GM21423 (cell line): ENCODE measurements at regions not wholly inside any gene's neighbourhood (a gene's known extent, or its start where the extent isn't known, plus 50 kb on each side); places are given as distances from the start of the nearest gene placed in this dataset.
A peak's percentile ranks its signal among the peaks of the same experiment; 100 is the strongest.

ENCODE experiments used
- ATAC-seq: cut with Tn5 transposase; IDR thresholded peaks from one replicate; pipeline ENCODE4 v1.9.1; 2021; ENCODE audit warnings: mild to moderate bottlenecking, moderate library complexity; ENCODE audit not compliant: unreplicated experiment

DNA sequence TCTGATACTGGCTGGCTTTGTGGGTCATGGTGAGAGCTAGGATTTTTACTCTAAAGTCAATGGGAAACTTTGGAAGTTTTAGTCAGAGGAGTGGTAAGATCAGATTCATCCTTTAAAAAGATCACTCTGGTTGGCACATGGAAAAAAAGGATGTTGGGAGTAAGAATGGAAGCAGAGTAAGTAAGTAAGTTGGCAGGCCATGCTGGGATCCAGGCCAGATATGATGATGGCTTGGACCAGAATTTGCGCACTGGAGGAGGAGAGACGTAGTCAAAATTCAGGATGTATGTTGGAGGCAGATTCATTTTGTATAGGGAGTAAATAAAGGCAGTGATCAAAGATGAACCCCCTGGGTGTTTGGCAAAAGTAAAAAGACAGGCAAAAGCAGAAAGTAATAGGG, 283.3 kb upstream of the THSD7B start:
- no peak for ATAC-seq

DNA sequence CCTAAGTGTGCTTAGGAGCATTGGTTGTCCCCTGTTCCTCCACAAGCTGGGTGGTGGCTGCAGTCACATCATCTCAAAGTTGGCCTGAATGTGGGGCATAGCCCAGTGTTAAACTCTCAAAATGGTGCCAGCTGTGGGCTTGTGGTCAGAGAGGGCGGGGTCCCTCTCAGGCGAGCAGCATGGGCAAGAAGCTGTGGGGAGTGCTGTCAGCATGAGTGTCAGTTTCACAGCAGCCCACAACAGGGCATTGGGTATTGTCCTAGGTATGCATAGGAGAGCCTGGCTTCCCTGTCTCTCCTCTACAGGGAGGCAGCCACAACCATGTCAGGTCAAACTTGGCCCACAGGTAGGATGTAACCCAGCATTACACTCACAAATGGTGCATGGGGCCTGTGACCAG, 285.6 kb upstream of the THSD7B start:
- no peak for ATAC-seq

DNA sequence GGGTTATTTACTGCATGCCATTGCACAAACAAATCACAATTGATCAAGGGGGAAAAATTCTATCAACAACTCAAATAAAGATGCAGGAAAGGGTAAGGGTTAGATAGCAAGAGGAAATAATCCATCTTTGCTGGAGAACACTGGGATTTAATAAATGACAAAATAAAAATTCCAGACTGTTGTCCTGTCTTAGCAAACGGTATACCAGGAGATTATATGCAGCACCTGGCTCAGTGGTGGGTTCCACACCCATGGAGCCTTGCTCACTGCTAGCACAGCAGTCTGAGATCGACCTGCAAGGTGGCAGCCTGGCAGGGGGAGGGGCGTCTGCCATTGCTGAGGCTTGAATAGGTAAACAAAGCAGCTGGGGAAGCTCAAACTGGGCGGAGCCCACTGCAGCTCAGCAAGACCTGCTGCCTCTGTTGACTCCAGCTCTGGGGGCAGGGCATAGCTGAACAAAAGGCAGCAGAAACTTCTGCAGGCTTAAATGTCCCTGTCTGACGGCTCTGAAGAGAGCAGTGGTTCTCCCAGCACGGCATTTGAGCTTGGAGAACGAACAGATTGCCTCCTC, 296.5 kb upstream of the THSD7B start:
- ATAC-seq, result no peak

DNA sequence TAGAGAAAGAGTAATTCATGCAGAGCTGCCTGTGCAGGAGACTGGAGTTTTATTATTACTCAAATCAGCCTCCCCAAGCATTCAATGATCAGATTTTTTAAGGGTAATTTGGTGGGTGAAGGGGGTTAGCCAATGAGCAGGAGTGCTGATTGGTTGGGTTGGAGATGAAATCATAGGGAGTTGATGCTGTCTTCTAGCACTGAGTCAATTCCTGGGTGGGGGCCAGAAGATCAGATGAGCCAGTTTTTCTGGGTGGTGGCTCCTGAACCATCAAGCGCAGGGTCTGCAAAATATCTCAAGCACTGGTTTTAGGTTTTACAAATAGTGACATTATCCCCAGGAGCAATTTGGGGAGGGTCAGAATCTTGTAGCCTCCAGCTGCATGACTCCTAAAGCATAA, 312.8 kb upstream of the THSD7B start:
- no peak for ATAC-seq

DNA sequence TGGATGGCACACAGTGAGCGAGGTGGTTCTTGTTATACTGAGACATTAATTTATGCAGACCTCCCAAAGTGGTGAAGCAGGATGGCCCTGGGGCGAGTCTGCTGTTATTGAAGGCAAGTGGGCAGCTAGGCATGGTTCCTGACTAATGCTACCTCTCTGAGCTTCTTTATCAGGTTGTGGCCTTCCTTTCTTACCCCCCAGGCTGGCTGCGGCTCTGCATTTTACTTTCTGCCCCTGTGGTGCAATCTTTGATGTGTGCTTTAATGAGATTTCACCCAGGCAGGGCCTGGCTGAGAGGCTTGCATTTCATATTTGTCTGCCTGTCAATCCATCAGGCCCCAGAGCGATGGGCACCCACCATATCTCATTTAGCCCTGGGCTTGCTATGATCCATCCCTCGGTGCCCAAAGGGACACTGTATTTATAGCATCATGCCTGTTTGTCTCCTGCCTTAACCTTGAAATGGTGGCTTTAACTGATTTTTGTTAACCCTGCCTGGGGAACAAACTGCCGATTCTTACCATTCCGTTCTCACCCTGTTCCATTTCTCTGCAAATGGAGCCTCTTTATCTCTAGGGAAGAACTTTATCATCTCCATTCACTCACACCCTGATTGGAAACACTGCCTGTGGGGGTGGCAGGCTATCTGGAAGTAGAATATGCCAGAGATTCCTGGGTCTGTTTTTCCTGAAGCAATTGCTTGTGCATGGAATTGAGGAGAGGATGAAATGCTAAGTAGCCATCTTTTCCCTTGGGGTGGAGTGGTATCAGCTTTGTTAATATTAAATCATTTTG, 316.2 kb upstream of the THSD7B start:
- ATAC-seq, result no peak

DNA sequence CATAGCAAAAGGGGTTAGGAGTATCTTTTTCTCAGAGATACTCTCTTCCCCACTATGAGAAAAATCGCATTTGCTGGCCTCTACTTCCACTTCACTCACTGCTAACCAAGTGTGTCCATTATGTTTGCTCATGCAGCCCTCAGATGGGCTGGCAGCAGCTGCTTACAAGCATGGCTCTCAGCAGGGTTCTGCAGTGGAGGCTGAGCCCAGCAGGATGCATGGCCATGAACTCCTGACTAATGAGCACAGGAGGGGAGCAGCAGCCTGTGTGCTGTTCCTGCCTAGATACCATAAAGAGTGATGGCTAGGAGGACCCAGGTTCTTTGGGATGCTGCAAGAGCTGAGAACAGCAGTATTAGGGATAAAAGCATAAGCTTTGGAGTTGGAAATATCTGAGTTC, 316.9 kb upstream of the THSD7B start:
- no peak for ATAC-seq

DNA sequence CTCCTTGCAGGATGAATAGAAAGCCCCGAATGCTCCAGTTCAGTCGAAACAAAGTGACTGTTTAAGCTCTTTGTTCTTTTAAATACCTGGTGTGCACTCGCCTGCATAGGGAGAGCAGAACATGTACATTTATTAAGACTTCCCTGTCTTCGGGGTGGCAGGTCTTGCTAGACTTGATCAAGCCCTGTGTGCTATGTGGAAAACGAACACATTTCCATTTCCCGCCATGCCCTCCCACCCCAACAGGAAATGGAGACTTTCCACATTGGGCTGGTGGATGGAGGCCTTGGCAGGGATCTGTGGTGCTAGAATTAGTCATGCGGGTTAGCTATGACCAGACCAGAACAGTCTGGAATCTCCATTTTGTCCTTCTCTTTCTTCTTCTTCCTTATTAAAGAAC, 321.0 kb upstream of the THSD7B start:
- no peak for ATAC-seq

DNA sequence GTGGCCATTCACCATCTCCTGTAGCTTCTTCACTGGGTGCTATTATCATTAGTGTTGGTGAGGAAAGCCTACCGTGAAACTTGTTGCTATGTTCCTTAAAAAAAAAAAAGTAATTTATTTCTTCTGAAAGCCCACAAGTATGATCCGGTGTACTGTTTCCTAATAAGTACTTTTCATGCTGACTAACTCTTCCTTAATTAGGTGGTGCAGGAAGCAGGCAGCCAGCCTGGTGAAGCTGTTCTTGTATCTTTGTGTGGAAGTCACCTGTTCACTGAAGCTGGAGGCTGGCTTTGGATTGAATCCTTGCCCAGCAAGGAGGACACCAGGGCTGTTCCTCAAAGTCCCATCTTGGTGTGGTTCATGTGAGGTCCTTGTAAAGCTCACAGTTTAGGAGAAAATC, 321.7 kb upstream of the THSD7B start:
- ATAC-seq, result no peak

DNA sequence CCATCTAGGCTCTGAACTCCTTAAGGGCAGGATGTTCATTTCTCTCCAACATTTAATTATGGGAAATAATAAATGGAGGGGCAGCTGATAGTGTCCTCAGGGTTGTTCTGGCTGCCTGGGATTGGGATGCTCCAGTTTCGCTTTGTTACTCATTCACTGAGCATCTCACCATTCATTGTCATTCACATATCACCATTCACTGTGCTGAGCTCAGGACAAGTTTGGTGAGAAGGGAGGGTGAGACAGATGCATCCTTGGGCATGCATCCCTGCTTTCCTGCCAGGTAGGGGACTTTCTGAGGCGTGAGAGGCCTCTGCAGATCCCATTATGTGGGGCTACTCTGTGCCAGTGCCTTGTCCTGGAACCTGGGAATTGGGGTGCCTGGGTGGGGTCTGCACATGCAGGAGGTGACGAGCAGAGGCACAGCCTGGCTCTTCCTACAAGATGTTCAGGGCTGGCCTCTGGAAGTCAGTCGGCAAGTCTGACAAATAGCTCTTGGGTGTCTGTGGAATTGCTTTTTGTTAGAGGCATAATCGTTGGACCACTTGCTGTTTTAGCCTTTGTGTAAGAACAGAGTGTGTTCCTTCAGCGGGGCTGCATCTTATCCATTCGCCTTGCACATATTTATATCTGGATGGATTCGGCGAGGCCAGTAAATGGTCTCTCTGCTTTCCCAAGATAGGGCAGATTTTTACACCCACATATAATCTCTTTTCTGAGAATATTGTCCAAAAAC, 323.2 kb upstream of the THSD7B start:
- ATAC-seq, result no peak

DNA sequence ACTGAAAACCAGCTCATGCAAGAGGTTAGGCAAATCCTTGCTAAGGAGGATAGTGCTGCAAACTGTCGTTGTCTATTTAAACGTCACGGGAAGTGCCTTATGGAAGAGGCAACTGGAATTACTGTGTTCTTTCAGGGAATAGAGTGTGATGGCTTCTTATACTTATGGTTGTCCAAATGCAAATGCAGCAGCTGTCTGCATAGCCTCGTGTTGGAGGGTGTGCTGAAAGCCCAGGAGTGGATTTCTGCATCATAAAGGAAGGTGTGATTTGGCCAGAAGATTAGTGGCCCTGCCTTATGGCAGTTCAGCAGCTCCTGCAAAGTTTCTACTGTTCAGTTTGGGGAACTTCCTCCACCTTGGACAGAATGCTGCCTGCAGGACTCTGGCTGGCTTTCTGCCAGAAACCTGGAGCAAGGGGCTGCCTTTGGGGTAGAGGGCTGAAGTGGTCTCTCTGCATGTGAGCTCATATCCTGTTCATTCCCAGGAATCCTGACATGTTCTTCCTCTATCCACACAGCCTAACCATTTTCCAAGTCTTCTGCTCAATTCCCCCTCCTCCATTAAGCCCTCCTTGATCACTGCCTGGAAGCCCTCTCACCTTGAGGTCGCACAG, 321.2 kb upstream of the CXCR4 start:
- ATAC-seq, result no peak

DNA sequence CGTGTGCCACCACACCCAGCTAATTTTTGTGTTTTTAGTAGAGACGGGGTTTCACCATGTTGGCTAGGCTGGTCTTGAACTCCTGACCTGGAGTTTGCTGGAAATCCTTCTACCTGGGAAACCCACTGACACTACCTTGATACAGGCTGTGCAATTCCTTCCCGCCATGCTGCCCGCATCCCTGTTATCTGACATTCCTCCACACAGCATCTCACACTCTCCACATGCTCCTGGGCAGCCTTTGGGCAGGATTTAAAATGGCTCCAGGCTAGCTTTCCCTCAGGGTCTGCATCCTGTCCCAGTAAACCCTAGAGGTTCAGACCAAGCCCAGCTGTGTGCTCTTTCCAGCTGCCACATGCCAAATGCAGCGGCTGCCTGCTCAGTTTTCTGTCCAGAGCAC, 319.5 kb upstream of the CXCR4 start:
- ATAC-seq, result no peak

DNA sequence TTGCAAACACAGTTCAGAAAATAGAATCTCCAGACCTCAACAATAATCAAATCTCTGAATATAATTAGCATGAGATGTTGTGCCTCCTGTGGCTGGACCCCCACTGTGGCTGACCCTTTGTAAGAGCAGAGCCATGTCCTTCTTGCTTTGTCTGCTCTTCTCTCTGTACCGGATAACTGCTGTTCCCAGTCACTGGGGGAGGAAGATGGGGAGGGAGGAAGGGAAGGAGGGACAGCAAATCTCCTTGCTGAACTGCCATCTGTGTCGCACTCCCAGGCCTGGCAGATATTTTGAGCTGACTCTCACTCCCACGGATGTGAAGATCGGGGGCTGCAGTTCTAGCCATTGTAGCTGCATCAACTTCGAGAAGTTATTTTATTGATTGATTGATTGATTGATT, 319.0 kb upstream of the CXCR4 start:
- ATAC-seq, result no peak

DNA sequence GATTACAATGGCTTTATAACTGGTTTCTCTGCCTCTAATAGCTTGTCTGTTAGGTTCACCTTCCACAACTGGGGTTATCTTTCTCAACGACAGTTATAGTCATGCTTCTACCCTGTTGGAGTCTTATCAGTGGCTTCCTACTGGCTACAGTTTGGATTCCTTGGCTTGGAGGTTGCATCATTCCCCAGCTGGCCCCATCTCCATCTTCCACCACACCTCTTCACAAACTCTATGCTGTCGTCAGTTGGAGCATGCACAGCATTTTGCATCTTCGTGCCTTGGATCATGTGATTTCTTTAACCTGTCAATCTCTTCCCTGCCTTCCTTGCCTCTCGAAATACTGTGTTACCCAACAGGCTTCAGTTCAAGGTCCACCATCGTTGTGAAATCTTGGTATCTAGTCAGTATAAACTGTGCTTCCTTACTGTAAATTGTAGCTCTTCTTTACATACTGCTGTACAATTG, 316.3 kb upstream of the CXCR4 start:
- no peak for ATAC-seq

DNA sequence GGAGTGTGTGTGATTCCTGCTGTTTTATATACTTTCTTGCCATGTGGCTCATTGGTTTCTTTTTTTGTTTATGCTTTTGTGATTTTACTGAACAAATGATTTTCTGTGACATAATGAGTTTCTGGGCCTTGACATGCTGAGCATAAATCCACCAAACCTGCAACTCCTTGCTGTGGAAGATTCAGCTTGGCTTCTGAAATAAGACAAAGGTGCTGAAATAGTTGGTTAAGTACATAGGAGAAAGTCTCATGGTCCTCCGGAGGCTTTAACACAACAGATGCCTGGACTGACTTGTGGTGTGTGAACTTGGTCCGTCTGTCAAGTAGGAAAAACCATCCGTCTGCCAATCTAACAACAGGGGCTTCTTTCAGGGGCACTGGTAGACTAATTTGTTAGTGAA, 315.3 kb upstream of the CXCR4 start:
- ATAC-seq, result no peak

DNA sequence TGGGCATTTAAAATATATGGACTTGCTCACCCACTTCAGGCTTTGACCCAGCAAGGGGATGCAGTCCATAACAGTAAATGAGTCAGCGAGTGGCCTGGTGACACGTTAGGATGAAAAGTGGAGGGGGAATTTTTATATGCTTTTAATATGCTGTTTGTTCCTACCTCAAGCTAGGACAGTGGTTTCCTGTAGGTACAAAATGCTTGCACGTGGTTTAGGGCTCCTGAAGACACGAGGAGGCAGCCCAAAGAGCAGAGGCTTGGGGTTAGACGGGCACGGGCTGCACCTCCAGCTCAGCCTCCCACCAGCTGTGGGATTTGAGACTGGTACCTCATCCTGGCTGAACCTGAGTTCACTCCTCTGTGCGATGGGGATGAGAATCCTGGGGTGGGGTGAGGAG, 306.2 kb upstream of the CXCR4 start:
- ATAC-seq, result no peak

DNA sequence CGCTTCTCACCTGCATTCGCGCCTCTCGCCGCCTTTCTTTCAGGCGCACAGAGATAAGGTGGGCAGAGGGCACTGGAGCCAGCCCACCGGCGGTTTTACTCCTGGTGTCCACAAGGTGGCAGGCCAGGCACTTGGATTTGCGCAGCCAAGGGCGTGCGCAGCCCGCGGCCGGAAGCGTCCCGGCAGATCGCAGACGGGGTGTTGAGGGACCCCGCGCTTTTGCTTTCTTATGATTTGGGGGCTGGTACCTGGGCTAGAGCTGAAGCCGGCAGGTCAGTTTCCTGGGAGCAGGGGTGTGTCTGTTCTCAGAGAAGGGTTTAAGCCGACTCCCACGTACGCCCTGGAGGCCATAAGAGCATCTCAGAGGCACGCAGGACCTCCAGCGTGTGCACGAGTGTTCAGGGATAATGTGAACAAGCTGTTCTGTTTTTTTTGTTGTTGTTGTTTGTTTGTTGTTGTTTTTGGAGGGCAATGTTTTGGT, 305.6 kb upstream of the CXCR4 start:
- peak; percentile 99 for ATAC-seq

DNA sequence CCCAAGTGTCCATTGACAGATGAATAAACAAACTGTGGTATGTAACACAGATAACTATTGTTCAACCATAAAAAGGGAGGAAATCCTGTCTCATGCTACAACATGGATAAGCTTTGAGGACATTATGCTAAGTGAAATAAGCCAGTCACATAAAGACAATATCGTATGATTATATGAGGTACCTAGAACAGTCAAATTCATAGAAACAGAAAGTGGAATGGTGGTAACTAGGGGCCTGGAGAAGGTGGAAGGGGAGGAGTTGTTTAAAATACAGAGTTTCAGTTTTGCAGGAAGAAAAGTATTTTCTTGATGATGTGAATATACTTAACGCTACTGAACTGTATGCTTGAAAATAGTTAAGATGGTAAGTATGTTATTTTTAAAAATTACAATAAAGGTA, 304.6 kb upstream of the CXCR4 start:
- ATAC-seq, result no peak

DNA sequence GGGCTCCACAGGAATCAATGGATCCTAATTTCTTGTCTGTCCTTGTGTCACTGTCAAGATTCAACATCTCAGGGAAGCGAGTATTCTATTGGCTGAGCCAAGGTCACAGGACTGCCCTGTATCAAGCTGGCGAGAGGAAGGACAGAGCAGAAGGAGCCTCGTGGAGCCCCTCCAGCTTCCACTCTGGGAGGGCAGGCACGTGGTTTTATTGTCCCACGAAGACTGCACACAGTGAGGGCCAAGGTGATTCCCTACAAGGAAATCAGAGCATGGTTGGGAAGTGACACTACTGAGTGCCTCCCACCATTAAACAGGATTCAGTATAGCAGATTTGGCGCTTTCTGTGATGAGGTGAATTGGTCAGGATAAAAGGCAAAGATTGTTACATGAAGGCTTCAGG, 302.4 kb upstream of the CXCR4 start:
- ATAC-seq, result no peak

DNA sequence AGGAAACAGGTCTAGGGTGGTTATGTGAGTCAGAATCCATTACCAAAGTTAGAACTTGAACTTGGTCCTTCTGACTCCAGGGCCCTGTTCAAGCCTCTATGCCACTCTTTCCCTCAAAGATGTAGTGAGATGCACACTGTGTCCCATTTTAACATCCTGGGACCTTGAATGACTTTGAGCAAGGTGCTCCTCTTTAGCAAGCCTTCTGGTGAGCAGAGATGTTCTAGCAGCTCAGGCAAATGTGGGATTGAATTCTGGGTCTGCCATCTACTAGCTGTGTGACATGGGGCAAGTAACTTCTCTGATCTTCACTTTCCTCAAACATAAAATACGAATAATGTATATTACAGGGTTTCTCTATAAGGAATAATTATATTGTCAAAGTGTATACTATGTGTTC, 294.0 kb upstream of the CXCR4 start:
- no peak for ATAC-seq

DNA sequence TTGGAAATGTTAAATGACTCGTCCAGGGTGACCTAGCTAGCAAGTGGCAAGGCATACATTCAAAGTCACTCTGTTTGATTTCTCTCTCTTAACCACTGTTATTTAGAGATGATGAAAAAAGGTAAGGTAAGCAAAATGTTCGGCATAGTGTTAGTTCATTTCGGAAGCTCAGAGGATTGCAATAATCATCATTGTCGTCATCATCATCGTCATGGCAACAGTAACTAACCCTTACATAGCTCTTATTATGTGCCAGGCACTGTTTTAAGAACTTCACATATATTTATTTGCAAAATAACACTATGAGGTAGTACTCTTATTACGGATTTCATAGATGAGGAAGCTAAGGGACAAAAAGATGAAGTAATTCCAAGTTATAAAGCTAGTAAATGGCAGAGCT, 292.7 kb upstream of the CXCR4 start:
- ATAC-seq, result no peak

DNA sequence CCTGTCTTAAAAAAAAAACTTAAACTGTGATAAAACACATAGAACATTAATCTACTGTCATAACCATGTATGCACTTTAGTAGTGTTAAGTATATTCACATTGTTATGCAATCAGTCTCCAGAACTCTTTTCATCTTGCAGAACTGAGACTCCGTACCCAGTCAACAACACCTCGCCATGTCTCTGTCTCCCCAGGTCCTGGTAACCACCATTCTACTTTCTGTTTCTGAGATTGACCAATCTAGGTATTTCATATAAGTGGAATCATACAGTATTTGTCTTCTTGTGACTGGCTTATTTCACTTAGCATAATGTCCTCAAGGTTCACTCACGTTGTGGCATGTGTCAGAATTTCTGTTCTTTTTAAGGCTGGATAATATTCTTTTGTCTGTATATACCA, 290.8 kb upstream of the CXCR4 start:
- no peak for ATAC-seq

DNA sequence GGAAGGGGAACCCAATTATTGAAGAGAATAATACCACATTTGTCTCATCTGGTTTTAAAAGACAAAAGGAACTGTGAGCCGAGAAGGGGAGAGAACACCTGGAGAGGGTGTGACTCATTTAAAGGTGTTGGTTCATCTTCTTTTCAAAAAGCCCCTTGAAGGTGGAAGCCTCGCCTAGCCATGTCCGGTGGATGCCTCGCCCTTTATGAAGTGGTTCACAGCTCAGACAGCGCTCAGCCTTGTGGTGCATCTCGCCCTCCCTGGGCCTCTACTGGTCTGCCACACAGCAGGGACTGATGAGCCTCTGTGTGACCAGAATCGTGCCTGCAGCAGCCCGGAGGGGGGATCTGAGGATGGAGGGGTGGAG, 290.0 kb upstream of the CXCR4 start:
- ATAC-seq, result no peak
